Right cardiac atrium (tissue), 5 donors: ENCODE measurements at regions not wholly inside any gene's neighbourhood (a gene's known extent, or its start where the extent isn't known, plus 50 kb on each side); places are given as distances from the start of the nearest gene placed in this dataset.

Experiments used
- ATAC-seq, 2 donors: fragments of 200-7000 bp; cut with Tn5 transposase; one replicate each; pipeline versions ENCODE4 v1.8.0 to v1.9.1; 2020; ENCODE audit warnings: moderate library complexity in 2 of 2, mild to moderate bottlenecking in 1 of 2
- DNase-seq, 3 donors: peaks; one replicate each; pipeline ENCODE4 v3.0.0-alpha.2; 2020
- H3K27ac ChIP-seq: one replicate; pipeline ENCODE4 v1.5.1; 2013; ENCODE audit warnings: mild to moderate bottlenecking, low read length, control low read depth, moderate library complexity
- H3K27me3 ChIP-seq: one replicate; pipeline ENCODE4 v1.6.1; 2013; ENCODE audit not compliant: control insufficient read depth, insufficient read depth
- H3K4me1 ChIP-seq: one replicate; pipeline ENCODE4 v1.6.1; 2013; ENCODE audit warnings: low read length; ENCODE audit not compliant: control insufficient read depth, insufficient read depth
- H3K4me3 ChIP-seq: one replicate; pipeline ENCODE4 v1.5.1; 2013; ENCODE audit warnings: low read length, control low read depth
- H3K9me3 ChIP-seq: one replicate; pipeline ENCODE4 v1.6.1; 2013; ENCODE audit warnings: low read length; ENCODE audit not compliant: control insufficient read depth
- WGBS: extraction: QIAGEN DNeasy Blood & Tissue Kit; methylation state at CpG from one replicate; pipeline ENCODE4 v1.1.7; 2013; 5-methylcytosine and 5-hydroxymethylcytosine counted together
- intact Hi-C, 4 donors: fragments of 100-400 bp; cut with DNase I; formaldehyde crosslinking; loops; one replicate each; pipeline versions ENCODE4 v1.11.0 to v1.14.0; 2022 to 2023
- donor health status: healthy with polysubstance abuse.
- donor health status: DM: no; HTN: yes; CAD: no.
- donor health status: DM: no; HTN: no; CAD: no.
- donor health status: DM: no; HTN: yes; CAD: no; lungs with severe emphysema.
- donor health status: DM: yes; HTN: yes; CAD: no.

DNA sequence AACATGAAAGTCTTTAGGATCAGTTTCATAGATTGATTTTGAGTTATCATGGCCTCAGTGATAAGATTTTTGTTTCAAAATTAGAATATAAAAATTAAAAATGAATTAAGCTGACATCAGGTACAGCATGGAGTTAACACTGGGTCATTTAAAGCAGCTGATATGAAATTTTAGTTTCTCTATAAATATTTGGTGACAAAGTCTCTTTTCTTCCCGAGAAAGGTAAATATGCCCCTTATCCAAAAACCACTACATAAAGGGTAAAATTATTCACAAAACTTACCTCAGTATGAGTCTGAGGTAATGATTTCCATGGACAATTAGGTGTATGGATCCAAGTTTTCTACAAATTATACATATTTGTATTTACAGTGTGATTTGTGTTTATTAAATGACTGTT is 121.5 kb upstream of the PJA2 start:
- no peak for ATAC-seq
- DNase-seq: no peak
- intact Hi-C loops: no loop called here
- 97% methylated on average over 1 of the region's 1 CpG for WGBS
- H3K27me3 ChIP-seq: no peaks in the 10 kb centered on the region
- no peak overlapping the region for H3K4me3 ChIP-seq
- no peaks in the 10 kb centered on the region for H3K9me3 ChIP-seq
- no peak overlapping the region for H3K27ac ChIP-seq
- H3K4me1 ChIP-seq: no peaks in the 10 kb centered on the region

GRCh38 chr5:109529987-109530386 is 120.2 kb upstream of the PJA2 start:
- H3K27ac ChIP-seq: no peak overlapping the region

GRCh38 chr5:109529520-109529919 is 119.7 kb upstream of the PJA2 start:
- no peaks in the 10 kb centered on the region for H3K27me3 ChIP-seq
- no peak overlapping the region for H3K4me3 ChIP-seq
- WGBS: 24% methylated on average over 2 of the region's 2 CpGs
- intact Hi-C loops: no loop called here
- peak; percentile 59 to 77 for ATAC-seq
- H3K9me3 ChIP-seq: no peaks in the 10 kb centered on the region
- H3K27ac ChIP-seq: no peak overlapping the region
- peak; percentile 39 to 80 (median 68) for DNase-seq
- H3K4me1 ChIP-seq: no peaks in the 10 kb centered on the region

More at GRCh38 chr5:109529987-109530386, 120.2 kb upstream of the PJA2 start:
- intact Hi-C loops: no loop called here
- Histone ChIP-seq H3K4me3 (no peak overlapping the region), H3K27me3 (no peaks in the 10 kb centered on the region), H3K9me3 (no peaks in the 10 kb centered on the region), H3K4me1 (no peaks in the 10 kb centered on the region)
- DNase-seq: no peak
- ATAC-seq: no peak
- 92% methylated on average over 2 of the region's 2 CpGs for WGBS

DNA sequence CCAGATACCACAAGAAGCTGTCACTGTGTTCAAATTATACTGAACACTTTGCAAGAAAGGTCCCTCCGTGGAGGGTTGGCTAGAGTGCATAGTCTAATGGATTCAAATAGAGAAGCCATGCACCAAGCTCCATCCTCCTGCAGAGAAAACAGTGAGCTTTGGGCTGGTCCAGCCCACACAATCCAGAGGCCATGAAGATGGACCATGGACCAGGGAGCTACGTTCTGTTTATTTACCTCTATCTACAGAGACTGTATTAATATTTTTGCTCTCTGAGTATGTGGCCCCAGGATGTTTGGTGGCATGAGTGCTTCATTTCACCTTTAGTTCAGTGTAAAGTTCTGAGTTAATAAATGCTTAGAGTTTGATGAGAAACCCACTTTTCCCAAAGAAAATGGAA is 114.8 kb upstream of the PJA2 start:
- no peak overlapping the region for H3K27ac ChIP-seq
- no peaks in the 10 kb centered on the region for H3K9me3 ChIP-seq
- H3K27me3 ChIP-seq: no peaks in the 10 kb centered on the region
- WGBS: 92% methylated on average over 2 of the region's 2 CpGs
- DNase-seq (no peak), ATAC-seq (no peak)
- no peak overlapping the region for H3K4me3 ChIP-seq
- no peaks in the 10 kb centered on the region for H3K4me1 ChIP-seq
- intact Hi-C loops: no loop called here

DNA sequence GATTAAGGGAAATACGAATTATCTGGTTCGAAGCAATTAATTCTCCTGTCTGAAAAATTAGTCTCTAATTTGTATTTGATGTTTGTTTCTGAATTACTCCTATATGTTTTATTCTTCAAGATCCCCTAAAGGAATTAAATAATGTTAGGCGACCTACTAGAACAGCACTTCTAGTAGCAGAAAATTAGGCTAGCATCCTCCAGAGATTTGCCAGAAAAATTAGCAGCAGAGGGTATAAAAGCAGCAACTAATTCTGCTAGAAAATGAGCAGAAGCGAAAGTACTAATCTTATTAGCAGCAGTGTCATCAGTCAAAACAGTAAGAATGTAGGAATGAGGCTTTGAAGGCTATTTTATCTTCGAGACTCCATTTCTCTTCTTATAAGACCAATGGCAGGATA is 114.3 kb upstream of the PJA2 start:
- no peak overlapping the region for H3K27ac ChIP-seq
- no peak overlapping the region for H3K4me3 ChIP-seq
- H3K27me3 ChIP-seq: no peaks in the 10 kb centered on the region
- ATAC-seq (no peak), DNase-seq (no peak)
- no peaks in the 10 kb centered on the region for H3K4me1 ChIP-seq
- WGBS: 92% methylated on average over 5 of the region's 5 CpGs
- intact Hi-C loops: no loop called here
- H3K9me3 ChIP-seq: no peaks in the 10 kb centered on the region

DNA sequence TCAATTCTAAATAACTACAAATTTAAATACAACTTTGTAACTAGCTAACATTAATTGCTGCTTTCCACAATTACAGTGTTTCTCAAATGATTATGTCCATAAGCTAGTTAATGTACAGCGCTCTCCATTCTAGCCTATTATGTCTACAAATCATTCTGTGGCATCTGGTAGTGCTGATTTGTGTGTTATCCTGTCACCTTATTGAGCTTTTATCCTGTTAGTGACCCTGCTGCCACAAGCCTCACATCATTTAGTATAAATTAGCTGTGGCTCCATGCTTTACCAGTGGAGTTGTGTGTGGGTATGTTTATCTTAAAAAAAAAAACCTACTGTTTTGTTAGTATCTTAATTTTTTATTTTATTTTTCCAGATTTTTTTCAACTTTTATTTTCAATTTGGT is 112.6 kb upstream of the PJA2 start:
- intact Hi-C loops: no loop called here
- WGBS: 97% methylated on average over 1 of the region's 1 CpG
- Histone ChIP-seq H3K27ac (no peak overlapping the region), H3K27me3 (no peaks in the 10 kb centered on the region), H3K4me1 (no peaks in the 10 kb centered on the region), H3K9me3 (no peaks in the 10 kb centered on the region), H3K4me3 (no peak overlapping the region)
- DNase-seq: no peak
- ATAC-seq: no peak

DNA sequence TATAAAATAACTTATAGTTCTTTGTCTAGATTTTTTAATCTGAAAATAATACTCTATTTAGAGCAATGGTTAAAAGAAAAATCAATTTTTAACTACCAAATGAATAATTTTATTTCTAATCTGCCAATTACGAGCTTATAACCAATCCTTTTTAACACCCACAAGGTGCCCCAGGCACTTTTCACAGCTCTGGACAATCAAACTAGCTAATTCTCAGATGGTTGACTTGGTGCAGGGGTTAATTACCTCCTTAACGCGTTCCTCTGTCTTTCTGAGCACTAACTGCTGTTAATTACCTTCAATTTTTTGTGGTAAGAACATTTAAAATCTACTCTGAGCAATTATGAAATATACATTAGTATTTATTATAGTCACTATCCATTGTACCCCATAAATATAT is 109.6 kb upstream of the PJA2 start:
- Histone ChIP-seq H3K4me3 (no peak overlapping the region), H3K27me3 (no peaks in the 10 kb centered on the region), H3K4me1 (no peaks in the 10 kb centered on the region), H3K27ac (no peak overlapping the region), H3K9me3 (no peaks in the 10 kb centered on the region)
- no peak for DNase-seq
- intact Hi-C loops: no loop called here
- ATAC-seq: no peak
- WGBS: 95% methylated on average over 3 of the region's 3 CpGs

GRCh38 chr5:109516390-109516789 is 106.6 kb upstream of the PJA2 start:
- no peak overlapping the region for H3K4me3 ChIP-seq
- 74% methylated on average over 2 of the region's 2 CpGs for WGBS
- ATAC-seq (peak in 1 of 2 donors; percentile 63), DNase-seq (no peak)
- H3K27ac ChIP-seq: no peak overlapping the region
- H3K4me1 ChIP-seq: peaks cover 2% of the 10 kb centered on the region
- no peaks in the 10 kb centered on the region for H3K27me3 ChIP-seq
- intact Hi-C loops: no loop called here
- no peaks in the 10 kb centered on the region for H3K9me3 ChIP-seq

DNA sequence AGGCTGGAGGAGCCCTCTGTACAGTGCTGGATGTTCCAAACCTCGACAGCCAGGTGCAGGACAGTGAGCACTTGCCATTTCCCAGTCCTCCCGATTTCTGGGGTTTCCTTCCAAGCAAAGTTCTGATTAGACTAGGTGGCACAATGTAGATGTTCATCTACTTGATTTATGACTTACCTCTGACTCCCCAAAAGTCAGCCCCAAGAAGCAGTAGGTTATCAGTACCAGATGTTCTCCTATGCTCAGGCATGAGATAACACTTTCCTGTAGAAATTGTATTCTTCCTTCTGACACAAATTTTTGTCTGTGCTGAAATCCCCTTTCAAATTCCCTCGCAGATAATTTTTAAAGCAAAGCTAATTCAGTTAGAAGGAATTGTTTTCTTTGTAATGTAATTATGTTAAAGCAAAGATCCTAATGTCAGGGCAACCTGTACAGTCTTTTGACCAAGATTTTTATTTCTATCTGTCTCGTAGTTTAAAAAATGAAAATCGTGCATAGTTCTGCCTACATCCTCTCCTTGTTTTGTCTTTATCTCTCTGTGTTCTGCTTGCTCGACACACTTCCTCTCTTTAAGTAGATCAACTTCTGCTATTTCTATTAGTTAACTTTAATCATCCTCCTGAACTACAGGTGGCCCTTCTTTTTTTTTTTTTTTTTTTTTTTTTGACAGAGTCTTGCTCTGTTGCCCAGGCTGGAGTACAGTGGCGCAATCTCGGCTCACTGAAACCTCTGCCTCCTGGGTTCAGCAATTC is 102.4 kb upstream of the PJA2 start:
- Histone ChIP-seq H3K9me3 (no peaks in the 10 kb centered on the region), H3K27me3 (no peaks in the 10 kb centered on the region), H3K4me1 (peaks cover 2% of the 10 kb centered on the region), H3K4me3 (no peak overlapping the region), H3K27ac (no peak overlapping the region)
- intact Hi-C loops: no loop called here
- ATAC-seq: no peak
- DNase-seq: no peak
- 55% methylated on average over 8 of the region's 8 CpGs for WGBS

- Histone ChIP-seq H3K4me3 (no peak overlapping the region), H3K27me3 (no peaks in the 10 kb centered on the region), H3K9me3 (no peaks in the 10 kb centered on the region), H3K4me1 (no peaks in the 10 kb centered on the region), H3K27ac (no peak overlapping the region)
- 70% methylated on average over 1 of the region's 1 CpG for WGBS
- no peak for DNase-seq
- intact Hi-C loops: no loop called here
- peak in 1 of 2 donors; percentile 53 for ATAC-seq
Observed at GRCh38 chr5:109506556-109506955, 96.8 kb upstream of the PJA2 start.

GRCh38 chr5:109496112-109496511 is 86.3 kb upstream of the PJA2 start:
- Histone ChIP-seq H3K27me3 (no peaks in the 10 kb centered on the region), H3K9me3 (no peaks in the 10 kb centered on the region), H3K4me3 (no peak overlapping the region), H3K27ac (no peak overlapping the region), H3K4me1 (no peaks in the 10 kb centered on the region)
- intact Hi-C loops: no loop called here
- ATAC-seq: no peak
- WGBS: 71% methylated on average over 3 of the region's 3 CpGs
- DNase-seq: no peak
